Retinal pigment epithelial cell (primary cell): ENCODE measurements at regions not wholly inside any gene's neighbourhood (a gene's known extent, or its start where the extent isn't known, plus 50 kb on each side); places are given as distances from the start of the nearest gene placed in this dataset.
A peak's percentile ranks its signal among the peaks of the same experiment; 100 is the strongest.

Source experiments
- DNase-seq: peaks from one replicate; pipeline ENCODE4 v3.0.0-alpha.2; 2010; ENCODE audit warnings: low read depth
- H3K4me3 ChIP-seq: 2 replicates; pipeline ENCODE4 v1.5.1; 2011; ENCODE audit warnings: mild to moderate bottlenecking, low read length, control low read depth, moderate library complexity
- CTCF ChIP-seq: conservative IDR thresholded peaks from 2 replicates; pipeline ENCODE4 v1.5.1; 2011; ENCODE audit warnings: low read depth, low read length, control low read depth, inconsistent platforms

GRCh38 chr11:76287227-76287626 lies 80.9 kb upstream of the WNT11 start:
- no peak overlapping the region for H3K4me3 ChIP-seq
- no peak for DNase-seq
- TF ChIP-seq CTCF, result no peak

- peak; percentile 5 for TF ChIP-seq CTCF
Measured at GRCh38 chr11:76285397-76286104, 79.2 kb upstream of the WNT11 start.

GRCh38 chr11:76284161-76284560 lies 77.9 kb upstream of the WNT11 start:
- no peak for DNase-seq
- no peak overlapping the region for H3K4me3 ChIP-seq
- no peak for TF ChIP-seq CTCF

More at GRCh38 chr11:76285397-76286104, 79.2 kb upstream of the WNT11 start:
- no peak for DNase-seq
- no peak overlapping the region for H3K4me3 ChIP-seq

- H3K4me3 ChIP-seq, result no peak overlapping the region
- no peak for DNase-seq
- TF ChIP-seq CTCF, result no peak
Measured at GRCh38 chr11:76282811-76283595, 76.7 kb upstream of the WNT11 start.

- no peak for DNase-seq
- no peak overlapping the region for H3K4me3 ChIP-seq
- no peak for TF ChIP-seq CTCF
Measured at GRCh38 chr11:76282172-76282571, 75.9 kb upstream of the WNT11 start.

GRCh38 chr11:76281558-76281906 lies 75.2 kb upstream of the WNT11 start:
- no peak for DNase-seq
- TF ChIP-seq CTCF, result no peak
- H3K4me3 ChIP-seq, result no peak overlapping the region
